ENCODE measurements at regions not wholly inside any gene's neighbourhood (a gene's known extent, or its start where the extent isn't known, plus 50 kb on each side); places are given as distances from the start of the nearest gene placed in this dataset.

DNA sequence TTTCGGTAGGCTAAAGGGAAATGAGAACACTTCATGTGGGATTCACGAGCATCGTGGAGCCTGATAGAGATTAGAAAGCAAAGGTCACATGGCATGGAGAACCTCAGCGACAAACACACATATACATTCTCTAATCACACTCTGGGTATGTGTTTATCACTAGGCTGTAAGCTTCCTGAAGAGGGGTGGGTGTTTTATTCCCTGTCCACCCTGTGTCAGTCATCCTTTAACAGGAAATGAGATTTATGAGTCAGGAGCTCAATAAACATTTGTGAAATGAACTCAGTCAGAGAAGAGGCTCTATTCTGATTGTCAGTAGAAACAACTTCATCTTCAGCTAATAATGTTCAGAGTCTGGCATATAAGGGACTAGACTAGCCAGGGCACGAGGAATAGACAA is 71.7 kb upstream of the EIF3M start:
- TF ChIP-seq, protein P1, sequence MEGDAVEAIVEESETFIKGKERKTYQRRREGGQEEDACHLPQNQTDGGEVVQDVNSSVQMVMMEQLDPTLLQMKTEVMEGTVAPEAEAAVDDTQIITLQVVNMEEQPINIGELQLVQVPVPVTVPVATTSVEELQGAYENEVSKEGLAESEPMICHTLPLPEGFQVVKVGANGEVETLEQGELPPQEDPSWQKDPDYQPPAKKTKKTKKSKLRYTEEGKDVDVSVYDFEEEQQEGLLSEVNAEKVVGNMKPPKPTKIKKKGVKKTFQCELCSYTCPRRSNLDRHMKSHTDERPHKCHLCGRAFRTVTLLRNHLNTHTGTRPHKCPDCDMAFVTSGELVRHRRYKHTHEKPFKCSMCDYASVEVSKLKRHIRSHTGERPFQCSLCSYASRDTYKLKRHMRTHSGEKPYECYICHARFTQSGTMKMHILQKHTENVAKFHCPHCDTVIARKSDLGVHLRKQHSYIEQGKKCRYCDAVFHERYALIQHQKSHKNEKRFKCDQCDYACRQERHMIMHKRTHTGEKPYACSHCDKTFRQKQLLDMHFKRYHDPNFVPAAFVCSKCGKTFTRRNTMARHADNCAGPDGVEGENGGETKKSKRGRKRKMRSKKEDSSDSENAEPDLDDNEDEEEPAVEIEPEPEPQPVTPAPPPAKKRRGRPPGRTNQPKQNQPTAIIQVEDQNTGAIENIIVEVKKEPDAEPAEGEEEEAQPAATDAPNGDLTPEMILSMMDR (IDR thresholded peaks at IDR 0.05): no peak
- no peak for TF ChIP-seq POLR2A (IDR thresholded peaks at IDR 0.05)
